ENCODE measurements at regions not wholly inside any gene's neighbourhood (a gene's known extent, or its start where the extent isn't known, plus 50 kb on each side); places are given as distances from the start of the nearest gene placed in this dataset.

- no peak for DNase-seq
Measured at GRCh38 chr1:194176212-194176611, 989.8 kb upstream of the B3GALT2 start.

- no peak for DNase-seq
Measured at GRCh38 chr1:194175251-194175650, 988.8 kb upstream of the B3GALT2 start.

- DNase-seq = no peak
Measured at GRCh38 chr1:194174528-194174927, 988.1 kb upstream of the B3GALT2 start.

GRCh38 chr1:194171596-194171995 is 985.2 kb upstream of the B3GALT2 start:
- no peak for DNase-seq

- DNase-seq = no peak
Measured at GRCh38 chr1:194167956-194168640, 981.7 kb upstream of the B3GALT2 start.

GRCh38 chr1:194164755-194165154 is 978.3 kb upstream of the B3GALT2 start:
- DNase-seq = no peak

GRCh38 chr1:194161591-194161990 is 975.2 kb upstream of the B3GALT2 start:
- DNase-seq = no peak

- DNase-seq = no peak
Measured at GRCh38 chr1:194159941-194160340, 973.5 kb upstream of the B3GALT2 start.

GRCh38 chr1:194155962-194156361 is 969.5 kb upstream of the B3GALT2 start:
- no peak for DNase-seq

GRCh38 chr1:194151056-194151455 is 964.6 kb upstream of the B3GALT2 start:
- DNase-seq = no peak

GRCh38 chr1:194150242-194150641 is 963.8 kb upstream of the B3GALT2 start:
- no peak for DNase-seq

GRCh38 chr1:194133152-194133551 is 946.7 kb upstream of the B3GALT2 start:
- DNase-seq = no peak

GRCh38 chr1:194118086-194118485 is 931.7 kb upstream of the B3GALT2 start:
- DNase-seq = no peak

GRCh38 chr1:194117582-194117981 is 931.2 kb upstream of the B3GALT2 start:
- DNase-seq = no peak

GRCh38 chr1:194114288-194114687 is 927.9 kb upstream of the B3GALT2 start:
- no peak for DNase-seq

GRCh38 chr1:194105381-194105780 is 919.0 kb upstream of the B3GALT2 start:
- DNase-seq = no peak

GRCh38 chr1:194104247-194104844 is 917.9 kb upstream of the B3GALT2 start:
- no peak for DNase-seq

- DNase-seq = no peak
Measured at GRCh38 chr1:194103516-194104246, 917.3 kb upstream of the B3GALT2 start.

GRCh38 chr1:194103101-194103500 is 916.7 kb upstream of the B3GALT2 start:
- no peak for DNase-seq

- no peak for DNase-seq
Measured at GRCh38 chr1:194102607-194103006, 916.2 kb upstream of the B3GALT2 start.

GRCh38 chr1:194084755-194085154 is 898.3 kb upstream of the B3GALT2 start:
- no peak for DNase-seq

- no peak for DNase-seq
Measured at GRCh38 chr1:194081444-194081843, 895.0 kb upstream of the B3GALT2 start.

- no peak for DNase-seq
Measured at GRCh38 chr1:194080826-194081225, 894.4 kb upstream of the B3GALT2 start.

GRCh38 chr1:194078765-194079164 is 892.4 kb upstream of the B3GALT2 start:
- no peak for DNase-seq

All from AML-193 (cell line).